ENCODE measurements at regions not wholly inside any gene's neighbourhood (a gene's known extent, or its start where the extent isn't known, plus 50 kb on each side); places are given as distances from the start of the nearest gene placed in this dataset.

DNA sequence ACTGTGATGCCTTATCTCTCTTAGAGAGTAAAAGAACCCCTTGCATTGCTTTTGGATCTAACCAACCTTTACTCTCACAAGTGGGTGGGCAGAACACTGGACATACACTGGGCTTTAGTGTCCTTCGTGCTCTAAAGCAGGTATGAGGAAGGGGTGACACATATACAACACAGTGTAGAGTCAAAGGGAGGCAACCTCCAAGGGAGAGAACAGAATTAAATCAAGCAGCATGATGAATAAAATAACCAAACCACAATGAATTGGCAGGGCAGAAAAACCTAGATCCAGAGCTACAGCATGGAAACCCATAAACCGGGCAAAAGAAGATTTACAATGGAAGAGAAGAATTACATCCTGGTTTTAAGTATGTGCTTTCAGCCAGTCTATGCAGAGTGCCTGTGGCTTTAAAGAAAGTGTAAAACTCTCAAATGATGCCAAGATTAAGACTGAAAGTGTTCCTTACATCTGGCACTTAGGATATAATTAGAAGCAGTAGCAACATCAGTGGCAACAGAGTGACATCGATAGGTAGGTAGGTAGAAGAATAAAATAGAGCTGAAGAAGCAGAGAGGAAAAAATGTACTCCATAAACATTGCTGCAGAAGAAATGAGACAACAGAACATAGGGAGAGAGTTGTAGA is 191.7 kb upstream of the ZC3H15 start:
- no peaks in the 10 kb centered on the region for H3K9me3 Mint-ChIP-seq (ENCODE audit: low read depth)
- no peak overlapping the region for H3K27ac Mint-ChIP-seq
- H3K4me3 Mint-ChIP-seq (ENCODE audit: low read depth), result no peak overlapping the region
- H3K36me3 Mint-ChIP-seq (ENCODE audit: insufficient read depth), result no peaks in the 10 kb centered on the region
- TF ChIP-seq, protein P1, sequence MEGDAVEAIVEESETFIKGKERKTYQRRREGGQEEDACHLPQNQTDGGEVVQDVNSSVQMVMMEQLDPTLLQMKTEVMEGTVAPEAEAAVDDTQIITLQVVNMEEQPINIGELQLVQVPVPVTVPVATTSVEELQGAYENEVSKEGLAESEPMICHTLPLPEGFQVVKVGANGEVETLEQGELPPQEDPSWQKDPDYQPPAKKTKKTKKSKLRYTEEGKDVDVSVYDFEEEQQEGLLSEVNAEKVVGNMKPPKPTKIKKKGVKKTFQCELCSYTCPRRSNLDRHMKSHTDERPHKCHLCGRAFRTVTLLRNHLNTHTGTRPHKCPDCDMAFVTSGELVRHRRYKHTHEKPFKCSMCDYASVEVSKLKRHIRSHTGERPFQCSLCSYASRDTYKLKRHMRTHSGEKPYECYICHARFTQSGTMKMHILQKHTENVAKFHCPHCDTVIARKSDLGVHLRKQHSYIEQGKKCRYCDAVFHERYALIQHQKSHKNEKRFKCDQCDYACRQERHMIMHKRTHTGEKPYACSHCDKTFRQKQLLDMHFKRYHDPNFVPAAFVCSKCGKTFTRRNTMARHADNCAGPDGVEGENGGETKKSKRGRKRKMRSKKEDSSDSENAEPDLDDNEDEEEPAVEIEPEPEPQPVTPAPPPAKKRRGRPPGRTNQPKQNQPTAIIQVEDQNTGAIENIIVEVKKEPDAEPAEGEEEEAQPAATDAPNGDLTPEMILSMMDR (IDR thresholded peaks at IDR 0.05; ENCODE audit: unreplicated experiment), result no peak
- H3K27me3 Mint-ChIP-seq, result no peaks in the 10 kb centered on the region
- no peak for DNase-seq (ENCODE audit: low spot score, unreplicated experiment)
- no peaks in the 10 kb centered on the region for H3K4me1 Mint-ChIP-seq (ENCODE audit: low read depth)

DNA sequence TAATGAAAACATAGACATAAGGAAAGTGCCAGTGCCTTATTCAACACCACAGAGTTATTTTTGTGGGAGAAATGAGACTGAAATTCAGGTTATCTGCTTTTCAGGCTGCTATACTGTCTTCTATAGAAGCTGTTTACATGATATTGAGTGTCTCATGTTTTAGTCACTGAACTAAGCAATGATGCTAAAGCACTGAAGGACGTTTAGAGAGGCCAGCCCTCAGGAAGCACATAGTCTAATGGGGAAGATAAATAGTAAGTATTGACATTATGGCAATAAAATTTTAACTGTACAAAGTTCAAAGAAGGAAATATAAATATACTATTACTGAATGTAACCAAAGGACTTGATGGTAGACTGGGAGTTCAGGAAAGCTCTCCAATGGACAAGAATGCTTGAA is 186.4 kb upstream of the ZC3H15 start:
- Mint-ChIP-seq H3K36me3 (ENCODE audit: insufficient read depth) (no peaks in the 10 kb centered on the region), H3K27me3 (no peaks in the 10 kb centered on the region), H3K4me3 (ENCODE audit: low read depth) (no peak overlapping the region)

DNA sequence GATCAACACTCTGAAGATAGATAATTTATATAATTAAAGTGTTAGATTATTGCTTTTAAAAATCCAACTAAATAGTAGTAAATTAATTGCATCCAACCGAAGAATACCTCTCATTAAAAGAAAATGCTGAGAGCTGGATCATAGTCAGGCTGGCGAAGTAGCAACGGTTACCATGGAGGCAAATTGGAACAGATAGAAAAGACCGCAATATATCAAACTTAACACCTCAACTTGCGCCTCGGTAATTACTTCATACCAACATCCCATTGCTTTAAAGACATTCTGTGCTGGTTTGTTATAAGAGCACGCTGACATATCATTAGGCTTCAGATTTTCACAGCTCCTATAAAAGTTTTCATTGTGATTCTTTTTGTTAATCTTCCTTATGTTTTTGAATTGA is 183.8 kb upstream of the ZC3H15 start:
- TF ChIP-seq, protein P1 (IDR thresholded peaks at IDR 0.05; ENCODE audit: unreplicated experiment), result no peak
- Mint-ChIP-seq H3K9me3 (ENCODE audit: low read depth) (no peaks in the 10 kb centered on the region), H3K4me1 (ENCODE audit: low read depth) (no peaks in the 10 kb centered on the region), H3K36me3 (ENCODE audit: insufficient read depth) (no peaks in the 10 kb centered on the region), H3K27me3 (no peaks in the 10 kb centered on the region), H3K27ac (no peak overlapping the region), H3K4me3 (ENCODE audit: low read depth) (no peak overlapping the region)
- DNase-seq (ENCODE audit: low spot score, unreplicated experiment), result no peak

More for the DNA sequence above, 186.4 kb upstream of the ZC3H15 start:
- Mint-ChIP-seq H3K4me1 (ENCODE audit: low read depth) (no peaks in the 10 kb centered on the region), H3K27ac (no peak overlapping the region), H3K9me3 (ENCODE audit: low read depth) (no peaks in the 10 kb centered on the region)
- TF ChIP-seq, protein P1 (IDR thresholded peaks at IDR 0.05; ENCODE audit: unreplicated experiment), result no peak
- DNase-seq (ENCODE audit: low spot score, unreplicated experiment), result no peak

DNA sequence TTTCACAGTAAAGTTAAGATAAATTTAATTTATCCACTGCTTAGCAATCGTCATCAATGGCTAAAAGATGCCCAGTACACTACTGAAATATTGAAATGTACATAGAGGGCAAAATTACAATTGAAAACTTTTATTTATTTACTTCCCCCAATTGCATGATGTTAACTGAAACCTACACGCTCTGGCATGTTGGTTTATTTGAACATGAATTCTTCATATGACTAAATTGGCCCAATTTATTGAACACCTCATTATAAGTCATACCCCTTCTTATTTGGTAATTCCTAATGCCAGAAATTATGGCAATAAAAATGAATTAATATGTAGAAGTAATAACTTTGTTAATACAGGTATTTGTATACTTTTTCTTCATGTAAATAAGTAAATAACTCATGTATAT is 183.0 kb upstream of the ZC3H15 start:
- H3K4me3 Mint-ChIP-seq (ENCODE audit: low read depth), result no peak overlapping the region
- TF ChIP-seq, protein P1 (IDR thresholded peaks at IDR 0.05; ENCODE audit: unreplicated experiment), result no peak
- H3K27ac Mint-ChIP-seq, result no peak overlapping the region
- H3K4me1 Mint-ChIP-seq (ENCODE audit: low read depth), result peaks cover 2% of the 10 kb centered on the region
- H3K36me3 Mint-ChIP-seq (ENCODE audit: insufficient read depth), result no peaks in the 10 kb centered on the region
- H3K27me3 Mint-ChIP-seq, result no peaks in the 10 kb centered on the region
- no peaks in the 10 kb centered on the region for H3K9me3 Mint-ChIP-seq (ENCODE audit: low read depth)
- DNase-seq (ENCODE audit: low spot score, unreplicated experiment), result no peak

DNA sequence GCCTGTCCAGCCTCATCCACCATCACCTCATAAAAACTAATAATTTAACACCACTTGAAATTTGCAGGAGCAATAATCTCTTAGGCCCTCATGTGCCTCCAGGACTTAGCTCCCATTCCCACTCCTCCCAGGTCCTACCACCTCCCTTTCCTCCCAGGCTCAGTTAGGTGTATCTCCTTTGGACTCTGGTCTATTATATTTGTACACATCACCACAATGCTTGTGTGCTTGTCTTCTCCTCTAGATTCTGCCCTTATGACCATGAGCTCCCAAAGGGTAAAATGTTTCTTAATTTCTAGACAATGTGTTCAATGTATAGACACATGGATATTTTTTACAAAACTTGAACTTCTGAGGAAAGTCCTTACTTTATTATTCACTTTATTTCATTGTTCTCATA is 182.0 kb upstream of the ZC3H15 start:
- no peaks in the 10 kb centered on the region for H3K27me3 Mint-ChIP-seq

More for the DNA sequence above, 182.0 kb upstream of the ZC3H15 start:
- Mint-ChIP-seq H3K9me3 (ENCODE audit: low read depth) (no peaks in the 10 kb centered on the region), H3K4me1 (ENCODE audit: low read depth) (peaks cover 5% of the 10 kb centered on the region), H3K36me3 (ENCODE audit: insufficient read depth) (no peaks in the 10 kb centered on the region), H3K27ac (no peak overlapping the region), H3K4me3 (ENCODE audit: low read depth) (no peak overlapping the region)
- TF ChIP-seq, protein P1 (IDR thresholded peaks at IDR 0.05; ENCODE audit: unreplicated experiment), result no peak
- no peak for DNase-seq (ENCODE audit: low spot score, unreplicated experiment)

Measured in progenitor cell of endocrine pancreas (in vitro differentiated cells).